ENCODE measurements at regions not wholly inside any gene's neighbourhood (a gene's known extent, or its start where the extent isn't known, plus 50 kb on each side); places are given as distances from the start of the nearest gene placed in this dataset.

- TF ChIP-seq CTCF (IDR thresholded peaks at IDR 0.05) (no peak), POLR2A (IDR thresholded peaks at IDR 0.05) (no peak)
These were observed 68.3 kb upstream of the CTSC start for GRCh38 chr11:88405853-88406252.

Data from adrenal gland (tissue), 5 donors.